CD4-positive, alpha-beta memory T cell (primary cell): ENCODE measurements at regions not wholly inside any gene's neighbourhood (a gene's known extent, or its start where the extent isn't known, plus 50 kb on each side); places are given as distances from the start of the nearest gene placed in this dataset.

Experiments used
- CTCF ChIA-PET: fragments of 350-600 bp; sonication (Branson Sonifier 250); formaldehyde crosslinking; loops from one replicate; lab custom pipeline; 2021; ENCODE audit warnings: inconsistent platforms; ENCODE audit not compliant: partially characterized antibody; lab: Charles Lee
- POLR2A ChIA-PET: fragments of 350-600 bp; sonication (Branson Sonifier 250); formaldehyde crosslinking; loops from one replicate; lab custom pipeline; 2021; ENCODE audit not compliant: partially characterized antibody; lab: Charles Lee
- DNase-seq, 5 donors: peaks; one replicate each; pipeline versions ENCODE4 v3.0.0 to v3.0.0-alpha.2; 2020 to 2022; ENCODE audit warnings: mixed read lengths in 1 of 5
- H3K27ac ChIP-seq: one replicate; pipeline ENCODE4 v1.7.0; 2013; ENCODE audit warnings: low read depth, low read length
- H3K27me3 ChIP-seq: 2 replicates; pipeline ENCODE4 v1.7.0; 2013; ENCODE audit warnings: mild to moderate bottlenecking, low read length, moderate library complexity; ENCODE audit not compliant: insufficient read depth
- H3K36me3 ChIP-seq: 2 replicates; pipeline ENCODE4 v1.7.0; 2013; ENCODE audit warnings: mild to moderate bottlenecking, low read length, moderate library complexity; ENCODE audit not compliant: insufficient read depth
- H3K4me1 ChIP-seq: 2 replicates; pipeline ENCODE4 v1.7.0; 2013; ENCODE audit warnings: mild to moderate bottlenecking, low read length, moderate library complexity; ENCODE audit not compliant: insufficient read depth
- H3K4me3 ChIP-seq, 2 donors: one replicate each; pipeline ENCODE4 v1.7.0; 2013; ENCODE audit warnings: low read length in 2 of 2, mild to moderate bottlenecking in 1 of 2
- H3K9me3 ChIP-seq, 2 donors: one replicate each; pipeline ENCODE4 v1.7.0; 2013; ENCODE audit warnings: low read length in 2 of 2, control low read depth in 1 of 2; ENCODE audit not compliant: control insufficient read depth in 1 of 2
- H3K27ac Mint-ChIP-seq, 7 donors: one replicate each; pipeline ENCODE4 v1.8.0; 2020 to 2021; ENCODE audit warnings: mixed read lengths in 7 of 7, mild to moderate bottlenecking in 6 of 7, inconsistent platforms in 3 of 7, moderate library complexity in 3 of 7
- H3K27me3 Mint-ChIP-seq, 2 donors: one replicate each; pipeline ENCODE4 v1.8.0; 2020 to 2021; ENCODE audit warnings: mixed read lengths in 2 of 2
- H3K36me3 Mint-ChIP-seq, 2 donors: one replicate each; pipeline ENCODE4 v1.8.0; 2020 to 2021; ENCODE audit warnings: mixed read lengths in 2 of 2, inconsistent platforms in 1 of 2, mild to moderate bottlenecking in 1 of 2
- H3K4me1 Mint-ChIP-seq, 4 donors: one replicate each; pipeline ENCODE4 v1.8.0; 2020 to 2021; ENCODE audit warnings: mixed read lengths in 4 of 4, mild to moderate bottlenecking in 1 of 4
- H3K4me3 Mint-ChIP-seq, 8 donors: one replicate each; pipeline ENCODE4 v1.8.0; 2020 to 2021; ENCODE audit warnings: mixed read lengths in 8 of 8, mild to moderate bottlenecking in 7 of 8, moderate library complexity in 6 of 8, inconsistent platforms in 3 of 8
- H3K9me3 Mint-ChIP-seq, 8 donors: one replicate each; pipeline ENCODE4 v1.8.0; 2020 to 2021; ENCODE audit warnings: mixed read lengths in 8 of 8, mild to moderate bottlenecking in 5 of 8, inconsistent platforms in 3 of 8, moderate library complexity in 1 of 8
- intact Hi-C: fragments of 100-400 bp; cut with micrococcal nuclease; formaldehyde crosslinking; loops from one replicate; pipeline ENCODE4 v1.15.1; 2023

- Mint-ChIP-seq H3K4me3 (no peak overlapping the region), H3K27me3 (no peaks in the 10 kb centered on the region), H3K36me3 (no peaks in the 10 kb centered on the region), H3K9me3 (no peaks in the 10 kb centered on the region), H3K27ac (no peak overlapping the region), H3K4me1 (peaks cover 0 to 2% (median 0%) of the 10 kb centered on the region in 4 donors)
- Histone ChIP-seq H3K4me3 (no peak overlapping the region), H3K9me3 (no peaks in the 10 kb centered on the region), H3K27me3 (no peaks in the 10 kb centered on the region), H3K4me1 (no peaks in the 10 kb centered on the region), H3K36me3 (no peaks in the 10 kb centered on the region), H3K27ac (no peak overlapping the region)
- intact Hi-C loops, result no loop called here
- CTCF ChIA-PET, result interaction anchor here (1.1 to 1.3 kb wide), 2 partner anchors 10 to 422 kb away, joined by 3 read pairs; no protein-coding TSS in a partner anchor
- DNase-seq, result no peak
- POLR2A ChIA-PET, result no interaction called here
Observed at GRCh38 chr13:40261336-40261735, 405.1 kb downstream of the FOXO1 start.

GRCh38 chr13:40261947-40262346, 404.5 kb downstream of the FOXO1 start:
- POLR2A ChIA-PET, result no interaction called here
- H3K4me1 Mint-ChIP-seq, result peaks cover 0 to 2% (median under 1%) of the 10 kb centered on the region in 4 donors

GRCh38 chr13:40269086-40269485, 397.4 kb downstream of the FOXO1 start:
- H3K27me3 Mint-ChIP-seq, result no peaks in the 10 kb centered on the region
- no peak overlapping the region for H3K27ac Mint-ChIP-seq
- no peaks in the 10 kb centered on the region for H3K27me3 ChIP-seq
- no peak for DNase-seq
- H3K9me3 ChIP-seq, result no peaks in the 10 kb centered on the region
- POLR2A ChIA-PET, result no interaction called here
- peaks cover 17 to 25% (median 22%) of the 10 kb centered on the region in 4 donors for H3K4me1 Mint-ChIP-seq
- no peak overlapping the region for H3K27ac ChIP-seq
- no peaks in the 10 kb centered on the region for H3K36me3 ChIP-seq
- H3K4me3 ChIP-seq, result no peak overlapping the region
- no peak overlapping the region for H3K4me3 Mint-ChIP-seq
- intact Hi-C loops, result no loop called here
- H3K4me1 ChIP-seq, result peaks cover 26% of the 10 kb centered on the region
- no peaks in the 10 kb centered on the region for H3K9me3 Mint-ChIP-seq
- no peaks in the 10 kb centered on the region for H3K36me3 Mint-ChIP-seq
- CTCF ChIA-PET, result no interaction called here

More at GRCh38 chr13:40261947-40262346, 404.5 kb downstream of the FOXO1 start:
- CTCF ChIA-PET, result no interaction called here
- H3K27me3 ChIP-seq, result no peaks in the 10 kb centered on the region
- intact Hi-C loops, result no loop called here
- no peaks in the 10 kb centered on the region for H3K36me3 ChIP-seq
- Mint-ChIP-seq H3K4me3 (no peak overlapping the region), H3K9me3 (no peaks in the 10 kb centered on the region), H3K27me3 (no peaks in the 10 kb centered on the region), H3K36me3 (no peaks in the 10 kb centered on the region), H3K27ac (peak overlapping the region in 1 of 7 donors; percentile 50)
- DNase-seq, result no peak
- H3K4me1 ChIP-seq, result no peaks in the 10 kb centered on the region
- no peak overlapping the region for H3K27ac ChIP-seq
- H3K4me3 ChIP-seq, result no peak overlapping the region
- no peaks in the 10 kb centered on the region for H3K9me3 ChIP-seq

GRCh38 chr13:40270726-40271125, 395.7 kb downstream of the FOXO1 start:
- no peaks in the 10 kb centered on the region for H3K27me3 Mint-ChIP-seq
- Histone ChIP-seq H3K9me3 (no peaks in the 10 kb centered on the region), H3K27ac (no peak overlapping the region), H3K4me1 (peaks cover 26% of the 10 kb centered on the region), H3K36me3 (no peaks in the 10 kb centered on the region), H3K27me3 (no peaks in the 10 kb centered on the region), H3K4me3 (no peak overlapping the region)
- H3K4me1 Mint-ChIP-seq, result peaks cover 20 to 25% (median 24%) of the 10 kb centered on the region in 4 donors
- no peaks in the 10 kb centered on the region for H3K36me3 Mint-ChIP-seq
- CTCF ChIA-PET, result interaction anchor here (1.2 to 1.4 kb wide), 3 partner anchors 9 to 205 kb away, joined by 3 to 5 read pairs (median 3); no protein-coding TSS in a partner anchor
- no peak for DNase-seq
- no peaks in the 10 kb centered on the region for H3K9me3 Mint-ChIP-seq
- intact Hi-C loops, result no loop called here
- H3K4me3 Mint-ChIP-seq, result peak overlapping the region in 1 of 8 donors; percentile 15
- peak overlapping the region in 1 of 7 donors; percentile 15 for H3K27ac Mint-ChIP-seq
- POLR2A ChIA-PET, result interaction anchor here (1.0 kb wide), 1 partner anchor 64 kb away, joined by 4 read pairs; no protein-coding TSS in a partner anchor

- Mint-ChIP-seq H3K9me3 (no peaks in the 10 kb centered on the region), H3K27me3 (no peaks in the 10 kb centered on the region), H3K27ac (peak overlapping the region in 5 of 7 donors; percentile 15 to 78 (median 57)), H3K4me3 (peak overlapping the region in 2 of 8 donors; percentile 5 to 15), H3K4me1 (peaks cover 20 to 25% (median 24%) of the 10 kb centered on the region in 4 donors), H3K36me3 (no peaks in the 10 kb centered on the region)
- Histone ChIP-seq H3K4me1 (peaks cover 26% of the 10 kb centered on the region), H3K4me3 (no peak overlapping the region), H3K27me3 (no peaks in the 10 kb centered on the region), H3K36me3 (no peaks in the 10 kb centered on the region), H3K27ac (no peak overlapping the region), H3K9me3 (no peaks in the 10 kb centered on the region)
- DNase-seq, result no peak
- ChIA-PET POLR2A (interaction anchor here (1.0 kb wide), 1 partner anchor 65 kb away, joined by 4 read pairs; no protein-coding TSS in a partner anchor), CTCF (interaction anchor here (1.2 to 1.4 kb wide), 3 partner anchors 8 to 206 kb away, joined by 3 to 5 read pairs (median 3); no protein-coding TSS in a partner anchor)
- intact Hi-C loops, result no loop called here
Observed at GRCh38 chr13:40271271-40271885, 395.1 kb downstream of the FOXO1 start.

GRCh38 chr13:40271931-40272775, 394.3 kb downstream of the FOXO1 start:
- Mint-ChIP-seq H3K4me1 (peaks cover 20 to 25% (median 23%) of the 10 kb centered on the region in 4 donors), H3K4me3 (peak overlapping the region in 3 of 8 donors; percentile 40 to 46 (median 44)), H3K36me3 (no peaks in the 10 kb centered on the region), H3K27ac (peak overlapping the region in 5 of 7 donors; percentile 6 to 75 (median 41)), H3K9me3 (no peaks in the 10 kb centered on the region), H3K27me3 (no peaks in the 10 kb centered on the region)
- Histone ChIP-seq H3K27me3 (no peaks in the 10 kb centered on the region), H3K4me3 (no peak overlapping the region), H3K27ac (no peak overlapping the region), H3K4me1 (peaks cover 26% of the 10 kb centered on the region), H3K36me3 (no peaks in the 10 kb centered on the region), H3K9me3 (no peaks in the 10 kb centered on the region)
- CTCF ChIA-PET, result no interaction called here
- POLR2A ChIA-PET, result interaction anchor here (0.8 to 1.2 kb wide), 2 partner anchors 82 to 85 kb away, joined by 3 read pairs; no protein-coding TSS in a partner anchor
- intact Hi-C loops, result no loop called here
- DNase-seq, result no peak

GRCh38 chr13:40272776-40273139, 393.7 kb downstream of the FOXO1 start:
- Mint-ChIP-seq H3K36me3 (no peaks in the 10 kb centered on the region), H3K4me3 (no peak overlapping the region), H3K27me3 (no peaks in the 10 kb centered on the region), H3K9me3 (no peaks in the 10 kb centered on the region), H3K4me1 (peaks cover 20 to 25% (median 23%) of the 10 kb centered on the region in 4 donors), H3K27ac (peak overlapping the region in 2 of 7 donors; percentile 53 to 60)
- Histone ChIP-seq H3K9me3 (no peaks in the 10 kb centered on the region), H3K27me3 (no peaks in the 10 kb centered on the region), H3K4me1 (peaks cover 26% of the 10 kb centered on the region), H3K27ac (no peak overlapping the region), H3K36me3 (no peaks in the 10 kb centered on the region), H3K4me3 (no peak overlapping the region)
- CTCF ChIA-PET, result interaction anchor here (0.8 kb wide), 1 partner anchor 213 kb away, joined by 3 read pairs; no protein-coding TSS in a partner anchor
- POLR2A ChIA-PET, result interaction anchor here (0.8 to 1.2 kb wide), 2 partner anchors 82 to 85 kb away, joined by 3 read pairs; no protein-coding TSS in a partner anchor
- intact Hi-C loops, result no loop called here
- no peak for DNase-seq
